ENCODE measurements at regions not wholly inside any gene's neighbourhood (a gene's known extent, or its start where the extent isn't known, plus 50 kb on each side); places are given as distances from the start of the nearest gene placed in this dataset.

DNA sequence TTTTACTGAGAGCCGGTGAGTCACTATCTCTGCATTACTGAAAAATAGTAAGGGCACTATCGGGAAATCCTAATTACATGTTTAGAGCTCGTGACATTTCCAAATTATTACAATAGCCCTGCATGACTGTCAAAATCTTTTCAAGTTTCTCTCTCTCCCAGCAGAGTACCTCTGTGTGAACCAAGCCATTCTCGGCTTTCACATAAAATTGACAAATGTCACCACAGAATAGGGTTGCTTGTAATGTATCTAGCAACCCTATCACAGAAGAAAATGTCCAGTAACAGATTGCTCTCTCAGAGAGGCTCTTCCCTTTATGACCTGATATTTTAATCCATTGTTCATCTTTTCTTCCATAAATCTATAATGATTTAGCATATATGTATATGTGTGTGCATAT is 144.8 kb upstream of the GNPDA2 start:
- H3K36me3 ChIP-seq (ENCODE audit: insufficient read depth, low read length) = no peaks in the 10 kb centered on the region
- TF ChIP-seq POLR2AphosphoS5 (IDR thresholded peaks at IDR 0.05; ENCODE audit: borderline replicate concordance, low read depth, low read length) = no peak
- no peak for TF ChIP-seq FOXP2 (optimal IDR thresholded peaks at IDR 0.05; ENCODE audit: control extremely low read depth, extremely low read length, insufficient read depth)
- TF ChIP-seq EZH2 (IDR thresholded peaks at IDR 0.05) = no peak
- no peak overlapping the region for H3K4me3 ChIP-seq
- no peak overlapping the region for H3K9ac ChIP-seq (ENCODE audit: insufficient read length)
- no peak for DNase-seq (ENCODE audit: low read depth, low spot score)
- H3K9me3 ChIP-seq (ENCODE audit: low read depth, low read length) = no peaks in the 10 kb centered on the region
- H3K27ac ChIP-seq = no peak overlapping the region

DNA sequence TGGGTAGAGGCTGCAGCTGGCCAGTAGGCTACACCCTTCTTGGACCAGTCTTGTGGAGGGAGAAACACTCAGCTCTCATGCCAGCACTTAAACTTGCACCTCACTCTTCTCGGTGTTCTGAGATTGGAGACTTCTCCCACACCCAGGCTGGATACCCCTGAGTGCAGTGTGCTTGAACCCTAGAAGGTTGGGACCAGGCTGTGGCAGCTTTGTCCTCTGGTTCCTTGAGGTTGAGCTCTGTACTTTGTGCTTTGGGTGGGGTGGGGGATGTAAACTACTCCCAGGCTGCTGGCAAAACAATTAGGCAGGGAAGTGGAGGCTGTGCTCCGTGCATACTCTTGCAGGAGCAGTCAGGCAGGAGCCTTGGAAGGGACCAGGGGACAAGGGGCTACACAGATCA is 143.6 kb upstream of the GNPDA2 start:
- no peak for DNase-seq (ENCODE audit: low read depth, low spot score)
- no peaks in the 10 kb centered on the region for H3K9me3 ChIP-seq (ENCODE audit: low read depth, low read length)

DNA sequence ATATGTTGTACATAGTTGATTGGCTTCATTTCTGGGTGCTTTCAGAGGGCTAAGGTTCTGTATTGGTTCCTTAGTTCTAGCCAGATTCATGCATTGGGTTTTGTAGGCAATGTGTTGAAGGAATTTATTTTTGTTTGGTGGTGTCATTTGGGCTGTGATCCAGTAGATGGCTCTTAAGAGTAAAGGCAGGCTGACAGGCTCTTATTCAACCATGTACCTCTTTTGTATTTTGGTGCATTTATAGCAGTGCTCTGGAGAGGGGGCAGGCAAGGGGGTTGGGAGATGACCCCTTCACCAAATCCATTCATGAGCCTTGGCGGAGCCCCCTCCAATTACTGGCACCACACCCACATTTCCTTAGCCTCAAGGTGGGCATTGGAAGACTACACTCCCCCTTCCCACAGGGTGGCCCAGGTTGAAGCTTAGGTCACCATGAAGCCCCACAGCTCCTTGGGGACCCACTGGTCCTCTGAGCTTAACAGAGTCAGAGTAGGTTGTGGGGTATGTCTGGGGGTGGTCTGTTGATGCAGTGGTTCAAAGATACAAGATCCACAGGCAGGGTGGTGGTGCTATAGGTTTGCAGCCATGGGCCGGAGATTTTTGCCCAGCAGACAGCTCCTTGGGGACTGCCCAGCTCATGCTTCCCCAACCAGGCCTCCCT is 143.0 kb upstream of the GNPDA2 start:
- no peaks in the 10 kb centered on the region for H3K9me3 ChIP-seq (ENCODE audit: low read depth, low read length)
- TF ChIP-seq EZH2 (IDR thresholded peaks at IDR 0.05) (no peak), POLR2AphosphoS5 (IDR thresholded peaks at IDR 0.05; ENCODE audit: borderline replicate concordance, low read depth, low read length) (no peak), FOXP2 (optimal IDR thresholded peaks at IDR 0.05; ENCODE audit: control extremely low read depth, extremely low read length, insufficient read depth) (no peak)
- no peak overlapping the region for H3K27ac ChIP-seq
- H3K36me3 ChIP-seq (ENCODE audit: insufficient read depth, low read length) = no peaks in the 10 kb centered on the region
- no peak for DNase-seq (ENCODE audit: low read depth, low spot score)
- no peak overlapping the region for H3K9ac ChIP-seq (ENCODE audit: insufficient read length)
- no peak overlapping the region for H3K4me3 ChIP-seq

More for the DNA sequence above, 143.6 kb upstream of the GNPDA2 start:
- H3K4me3 ChIP-seq = no peak overlapping the region
- no peak for TF ChIP-seq EZH2 (IDR thresholded peaks at IDR 0.05)
- TF ChIP-seq FOXP2 (optimal IDR thresholded peaks at IDR 0.05; ENCODE audit: control extremely low read depth, extremely low read length, insufficient read depth) = no peak
- no peak for TF ChIP-seq POLR2AphosphoS5 (IDR thresholded peaks at IDR 0.05; ENCODE audit: borderline replicate concordance, low read depth, low read length)
- H3K9ac ChIP-seq (ENCODE audit: insufficient read length) = no peak overlapping the region
- H3K27ac ChIP-seq = no peak overlapping the region
- H3K36me3 ChIP-seq (ENCODE audit: insufficient read depth, low read length) = no peaks in the 10 kb centered on the region

DNA sequence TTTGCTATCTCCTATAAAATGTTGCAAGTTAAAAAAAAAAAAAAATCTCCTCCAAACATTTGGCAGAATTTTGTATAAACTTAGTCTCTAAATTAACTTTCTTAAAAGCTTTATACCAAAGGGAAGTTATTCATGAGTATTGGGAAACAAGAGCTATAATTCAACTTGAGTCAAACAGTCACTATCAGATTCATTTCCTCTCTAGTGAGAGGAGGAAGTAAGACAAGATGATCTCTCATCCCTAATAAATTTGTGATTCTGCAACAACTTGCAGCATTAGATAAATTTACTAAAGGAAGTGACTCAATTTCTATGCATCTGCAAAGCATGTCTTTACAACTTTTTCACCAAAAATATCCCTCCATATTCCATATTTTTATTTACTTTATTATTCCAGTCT is 135.4 kb upstream of the GNPDA2 start:
- Histone ChIP-seq H3K9ac (ENCODE audit: insufficient read length) (no peak overlapping the region), H3K27ac (no peak overlapping the region)
- TF ChIP-seq POLR2AphosphoS5 (IDR thresholded peaks at IDR 0.05; ENCODE audit: borderline replicate concordance, low read depth, low read length) = no peak; the same call in 1 of the 2 replicates
- TF ChIP-seq EZH2 (IDR thresholded peaks at IDR 0.05) = no peak
- no peak for TF ChIP-seq FOXP2 (optimal IDR thresholded peaks at IDR 0.05; ENCODE audit: control extremely low read depth, extremely low read length, insufficient read depth)

DNA sequence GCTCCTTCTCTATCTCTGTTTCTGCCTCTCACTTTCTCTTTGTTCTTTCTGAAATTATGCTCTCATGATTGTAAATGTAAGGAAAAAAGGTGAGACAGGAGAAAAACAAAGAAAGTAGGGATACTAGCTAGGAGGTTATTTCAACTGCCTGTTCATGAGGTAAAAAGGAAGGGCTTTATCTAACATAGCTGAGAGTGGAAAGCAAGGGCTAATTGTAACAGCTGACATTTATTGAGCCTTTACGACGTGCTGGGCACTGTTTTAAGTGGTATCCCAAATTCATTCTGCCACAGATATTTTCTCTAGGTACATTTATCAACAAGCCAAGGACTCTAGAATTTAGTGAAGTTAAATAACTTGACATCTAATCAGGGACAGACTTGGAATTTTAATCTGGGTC is 133.1 kb upstream of the GNPDA2 start:
- H3K9ac ChIP-seq (ENCODE audit: insufficient read length) = no peak overlapping the region
- no peaks in the 10 kb centered on the region for H3K9me3 ChIP-seq (ENCODE audit: low read depth, low read length)
- TF ChIP-seq FOXP2 (optimal IDR thresholded peaks at IDR 0.05; ENCODE audit: control extremely low read depth, extremely low read length, insufficient read depth) (no peak), POLR2AphosphoS5 (IDR thresholded peaks at IDR 0.05; ENCODE audit: borderline replicate concordance, low read depth, low read length) (no peak), EZH2 (IDR thresholded peaks at IDR 0.05) (no peak)
- no peaks in the 10 kb centered on the region for H3K36me3 ChIP-seq (ENCODE audit: insufficient read depth, low read length)
- DNase-seq (ENCODE audit: low read depth, low spot score) = no peak
- no peak overlapping the region for H3K27ac ChIP-seq
- no peak overlapping the region for H3K4me3 ChIP-seq

More for the DNA sequence above, 135.4 kb upstream of the GNPDA2 start:
- no peaks in the 10 kb centered on the region for H3K9me3 ChIP-seq (ENCODE audit: low read depth, low read length)
- peak; percentile 55 for DNase-seq (ENCODE audit: low read depth, low spot score)
- H3K4me3 ChIP-seq = no peak overlapping the region
- H3K36me3 ChIP-seq (ENCODE audit: insufficient read depth, low read length) = no peaks in the 10 kb centered on the region

DNA sequence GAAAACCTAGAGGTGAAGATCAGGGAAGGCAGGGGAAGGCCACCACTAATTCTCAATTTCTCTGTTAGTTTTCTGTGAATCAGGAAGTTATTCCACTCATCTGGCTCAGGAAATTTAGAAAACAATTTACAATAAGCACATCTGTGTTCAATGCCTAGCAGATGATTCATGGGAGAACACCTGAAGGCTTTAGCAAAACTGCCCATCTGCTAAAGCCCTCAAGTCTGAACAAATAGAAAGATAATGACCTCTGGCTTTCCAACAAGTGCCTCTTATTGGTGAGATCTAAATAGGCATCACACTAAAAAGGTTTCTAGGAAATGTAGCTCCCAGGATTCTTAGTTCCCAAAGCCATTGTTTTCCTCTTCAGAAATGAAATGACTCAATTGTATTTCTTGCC is 122.1 kb upstream of the GNPDA2 start:
- DNase-seq (ENCODE audit: low read depth, low spot score) = no peak
- TF ChIP-seq EZH2 (IDR thresholded peaks at IDR 0.05) = no peak
- no peak for TF ChIP-seq FOXP2 (optimal IDR thresholded peaks at IDR 0.05; ENCODE audit: control extremely low read depth, extremely low read length, insufficient read depth)
- TF ChIP-seq POLR2AphosphoS5 (IDR thresholded peaks at IDR 0.05; ENCODE audit: borderline replicate concordance, low read depth, low read length) = no peak
- Histone ChIP-seq H3K9me3 (ENCODE audit: low read depth, low read length) (no peaks in the 10 kb centered on the region), H3K4me3 (no peak overlapping the region), H3K27ac (no peak overlapping the region), H3K9ac (ENCODE audit: insufficient read length) (no peak overlapping the region), H3K36me3 (ENCODE audit: insufficient read depth, low read length) (no peaks in the 10 kb centered on the region)

DNA sequence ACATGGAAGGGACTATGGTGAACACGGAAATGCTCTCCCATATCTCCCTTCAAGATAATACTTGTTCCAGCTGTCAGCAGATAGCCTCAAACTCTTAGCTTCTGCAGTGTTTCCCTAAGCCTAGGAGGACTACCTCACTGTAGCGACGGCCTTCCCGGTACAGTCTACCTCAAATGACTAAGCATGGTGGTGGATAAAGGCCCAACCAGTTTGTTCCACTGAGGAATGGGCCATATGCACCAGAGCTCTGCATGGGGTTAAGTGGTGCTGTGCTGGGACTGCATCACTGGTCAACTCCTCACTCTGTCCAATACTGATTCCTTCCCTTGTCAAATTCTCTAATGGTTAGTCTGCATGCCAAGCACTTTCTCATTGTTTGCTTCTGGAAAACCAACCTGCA is 119.6 kb upstream of the GNPDA2 start:
- DNase-seq (ENCODE audit: low read depth, low spot score) = no peak
- no peaks in the 10 kb centered on the region for H3K9me3 ChIP-seq (ENCODE audit: low read depth, low read length)
- no peaks in the 10 kb centered on the region for H3K36me3 ChIP-seq (ENCODE audit: insufficient read depth, low read length)
- H3K9ac ChIP-seq (ENCODE audit: insufficient read length) = no peak overlapping the region
- H3K27ac ChIP-seq = no peak overlapping the region
- TF ChIP-seq POLR2AphosphoS5 (IDR thresholded peaks at IDR 0.05; ENCODE audit: borderline replicate concordance, low read depth, low read length) (no peak), EZH2 (IDR thresholded peaks at IDR 0.05) (no peak), FOXP2 (optimal IDR thresholded peaks at IDR 0.05; ENCODE audit: control extremely low read depth, extremely low read length, insufficient read depth) (no peak)
- no peak overlapping the region for H3K4me3 ChIP-seq

DNA sequence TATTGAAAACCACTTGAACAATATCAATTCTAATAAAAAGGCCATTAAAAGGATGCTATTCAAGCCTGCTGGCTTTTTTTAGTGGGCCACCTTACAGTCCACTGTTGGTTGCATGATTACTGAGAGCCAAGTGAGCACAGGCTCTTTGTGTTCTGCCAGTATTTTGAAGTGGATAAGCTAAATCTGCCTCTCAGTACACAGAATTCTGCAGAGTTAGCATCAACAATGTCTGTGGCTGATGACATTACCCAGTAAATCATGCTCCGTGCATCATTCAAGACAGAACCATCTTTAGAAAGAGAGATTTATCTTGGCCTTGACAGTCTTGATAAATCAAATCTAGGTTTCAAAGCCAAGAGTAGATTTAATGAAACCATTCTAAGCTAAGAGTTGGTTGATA is 119.0 kb upstream of the GNPDA2 start:
- TF ChIP-seq FOXP2 (optimal IDR thresholded peaks at IDR 0.05; ENCODE audit: control extremely low read depth, extremely low read length, insufficient read depth) (no peak), POLR2AphosphoS5 (IDR thresholded peaks at IDR 0.05; ENCODE audit: borderline replicate concordance, low read depth, low read length) (no peak), EZH2 (IDR thresholded peaks at IDR 0.05) (no peak)
- no peaks in the 10 kb centered on the region for H3K36me3 ChIP-seq (ENCODE audit: insufficient read depth, low read length)
- no peaks in the 10 kb centered on the region for H3K9me3 ChIP-seq (ENCODE audit: low read depth, low read length)
- no peak overlapping the region for H3K9ac ChIP-seq (ENCODE audit: insufficient read length)
- DNase-seq (ENCODE audit: low read depth, low spot score) = no peak
- H3K4me3 ChIP-seq = no peak overlapping the region
- H3K27ac ChIP-seq = no peak overlapping the region

DNA sequence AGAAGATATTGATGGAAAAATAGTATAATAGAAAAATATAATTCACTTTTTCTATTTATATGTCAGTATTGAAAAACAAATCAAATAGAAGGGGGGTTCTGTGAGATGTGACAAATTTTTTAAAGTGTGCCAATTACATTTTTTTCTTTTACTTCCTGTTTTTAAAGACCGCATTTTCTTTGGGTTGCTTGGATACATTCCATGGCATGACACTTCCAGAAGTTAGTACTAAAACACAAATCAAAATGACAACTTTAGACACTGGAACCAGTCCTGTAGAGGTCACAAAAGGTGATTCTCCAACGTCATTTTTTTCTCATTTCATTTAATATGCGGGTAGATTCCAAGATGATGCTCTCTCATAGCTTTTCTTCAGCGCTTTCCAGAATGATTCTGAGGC is 116.2 kb upstream of the GNPDA2 start:
- Histone ChIP-seq H3K9ac (ENCODE audit: insufficient read length) (no peak overlapping the region), H3K4me3 (no peak overlapping the region), H3K27ac (no peak overlapping the region), H3K9me3 (ENCODE audit: low read depth, low read length) (no peaks in the 10 kb centered on the region), H3K36me3 (ENCODE audit: insufficient read depth, low read length) (no peaks in the 10 kb centered on the region)
- DNase-seq (ENCODE audit: low read depth, low spot score) = no peak
- TF ChIP-seq EZH2 (IDR thresholded peaks at IDR 0.05) (no peak), FOXP2 (optimal IDR thresholded peaks at IDR 0.05; ENCODE audit: control extremely low read depth, extremely low read length, insufficient read depth) (no peak), POLR2AphosphoS5 (IDR thresholded peaks at IDR 0.05; ENCODE audit: borderline replicate concordance, low read depth, low read length) (no peak)
